Effector CD8-positive, alpha-beta T cell (primary cell): ENCODE measurements at regions not wholly inside any gene's neighbourhood (a gene's known extent, or its start where the extent isn't known, plus 50 kb on each side); places are given as distances from the start of the nearest gene placed in this dataset.

Experiments used
- DNase-seq: peaks from one replicate; lab custom pipeline; 2025; lab: John Stamatoyannopoulos, UW

DNA sequence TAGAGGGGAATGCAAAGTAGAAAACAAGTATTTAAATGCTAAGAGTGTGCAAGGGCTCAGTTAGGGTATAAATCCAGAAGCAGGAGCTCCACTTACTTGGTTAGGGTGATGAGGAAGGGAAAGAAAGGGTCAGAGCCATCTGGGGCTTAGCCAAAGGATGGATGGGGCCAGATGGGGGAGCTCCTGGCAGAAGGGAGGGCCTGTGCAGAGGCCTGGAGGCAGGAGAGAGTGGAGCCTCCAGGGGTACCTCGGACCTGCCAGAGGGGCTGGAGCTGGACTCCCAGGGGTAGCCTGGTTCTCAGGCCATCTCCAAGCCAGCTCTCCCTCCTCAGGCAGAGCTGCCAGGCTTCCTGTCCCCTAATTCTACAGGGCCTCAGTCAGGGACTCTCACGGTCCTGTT is 506.3 kb downstream of the SHQ1 start:
- no peak for DNase-seq

DNA sequence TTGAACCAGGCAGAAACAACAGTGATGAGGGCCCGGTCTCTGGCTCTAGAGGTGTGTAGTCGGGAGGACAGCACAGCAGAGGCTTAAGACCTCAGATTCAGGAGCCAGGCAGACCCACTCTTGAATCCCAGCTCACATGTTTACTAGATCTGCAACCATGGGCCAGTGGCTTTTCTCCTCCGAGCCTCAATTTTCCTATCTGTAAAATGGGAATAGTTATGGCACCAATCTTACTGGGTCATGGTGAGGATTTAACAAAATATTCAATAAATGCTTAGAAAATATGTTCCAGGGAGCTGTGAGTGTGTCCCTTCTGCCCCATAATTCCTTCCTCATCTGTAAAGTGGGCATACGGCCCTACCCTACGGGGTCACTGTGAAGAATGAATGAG is 506.9 kb downstream of the SHQ1 start:
- no peak for DNase-seq

DNA sequence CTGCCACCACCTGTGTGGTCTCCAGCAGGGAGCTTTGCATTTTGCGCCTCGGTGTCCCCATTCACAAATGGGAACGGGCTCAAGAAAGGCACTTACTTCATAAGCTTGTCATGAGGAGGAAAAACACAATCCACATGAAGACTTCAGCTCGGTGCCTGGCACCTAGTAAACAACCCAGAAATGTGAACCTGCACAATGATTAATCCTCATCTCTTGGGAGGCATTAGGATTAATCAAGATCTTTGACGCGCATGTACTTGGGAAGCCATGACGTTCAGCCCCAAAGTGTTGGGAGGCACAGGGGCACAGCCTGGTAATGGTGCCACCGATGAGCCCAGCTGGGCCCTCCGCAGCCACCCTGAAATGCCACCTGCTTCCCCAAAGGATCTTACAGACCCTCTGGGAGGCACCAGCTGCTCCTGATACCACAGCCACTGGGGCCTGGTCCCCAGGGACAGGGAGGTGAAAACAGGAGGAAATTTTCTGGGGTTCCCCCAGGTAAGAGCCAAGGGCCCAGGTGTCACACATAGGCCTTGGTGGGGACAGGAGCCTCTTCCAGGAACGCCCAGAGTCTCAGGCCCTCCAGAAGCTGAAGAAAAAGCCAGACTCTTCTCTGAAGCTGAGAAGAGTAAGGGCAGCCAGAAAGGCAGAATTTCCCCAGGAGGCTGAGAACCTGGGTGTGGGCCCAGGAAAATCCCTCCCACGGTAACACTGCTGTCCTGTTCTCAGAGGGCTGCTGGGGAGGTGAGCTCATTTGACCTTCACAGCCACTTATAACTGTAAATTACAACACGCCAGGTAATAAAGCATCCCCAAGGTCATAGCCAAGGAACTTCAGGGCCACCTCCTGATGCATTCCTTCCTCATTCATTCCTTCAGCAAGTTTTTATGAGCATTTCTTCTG is 507.5 kb downstream of the SHQ1 start:
- no peak for DNase-seq

DNA sequence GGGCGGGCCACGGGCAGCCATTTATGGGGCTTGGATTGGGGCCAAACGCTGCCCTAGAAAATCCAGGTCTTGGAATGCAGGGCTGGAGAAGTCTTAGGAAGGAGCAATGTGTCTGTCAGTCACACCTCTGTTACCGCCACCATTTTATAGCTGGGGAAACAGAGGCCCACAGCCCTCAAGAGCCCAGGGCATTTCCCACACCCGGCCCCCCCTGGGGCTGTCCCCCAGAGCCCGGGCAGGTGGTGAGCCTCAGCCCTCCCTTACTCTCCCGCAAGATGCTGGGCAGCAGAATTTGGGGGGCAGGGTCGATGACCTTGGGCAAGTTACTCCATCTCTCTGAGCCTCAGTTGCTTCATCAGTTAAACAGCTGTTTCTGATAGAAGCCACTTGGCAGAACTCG is 508.2 kb downstream of the SHQ1 start:
- no peak for DNase-seq

DNA sequence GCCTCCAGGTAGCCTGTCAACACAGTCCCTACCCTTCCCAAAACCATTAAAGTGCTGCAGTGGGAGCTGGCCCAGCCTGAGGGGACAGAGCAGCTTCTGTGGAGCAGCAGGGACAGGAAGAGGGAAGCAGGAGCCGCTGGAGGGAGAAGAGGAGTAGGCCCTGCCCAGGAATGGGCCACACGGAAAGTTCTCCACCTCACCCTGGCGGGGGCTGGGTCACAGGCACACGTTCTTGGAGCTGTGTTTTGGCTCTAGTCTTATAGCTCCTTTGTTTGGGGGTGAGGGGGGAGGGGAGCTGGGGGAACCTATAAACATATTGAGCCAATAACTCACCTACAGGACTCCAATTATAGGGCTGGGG is 508.6 kb downstream of the SHQ1 start:
- DNase-seq, result no peak

DNA sequence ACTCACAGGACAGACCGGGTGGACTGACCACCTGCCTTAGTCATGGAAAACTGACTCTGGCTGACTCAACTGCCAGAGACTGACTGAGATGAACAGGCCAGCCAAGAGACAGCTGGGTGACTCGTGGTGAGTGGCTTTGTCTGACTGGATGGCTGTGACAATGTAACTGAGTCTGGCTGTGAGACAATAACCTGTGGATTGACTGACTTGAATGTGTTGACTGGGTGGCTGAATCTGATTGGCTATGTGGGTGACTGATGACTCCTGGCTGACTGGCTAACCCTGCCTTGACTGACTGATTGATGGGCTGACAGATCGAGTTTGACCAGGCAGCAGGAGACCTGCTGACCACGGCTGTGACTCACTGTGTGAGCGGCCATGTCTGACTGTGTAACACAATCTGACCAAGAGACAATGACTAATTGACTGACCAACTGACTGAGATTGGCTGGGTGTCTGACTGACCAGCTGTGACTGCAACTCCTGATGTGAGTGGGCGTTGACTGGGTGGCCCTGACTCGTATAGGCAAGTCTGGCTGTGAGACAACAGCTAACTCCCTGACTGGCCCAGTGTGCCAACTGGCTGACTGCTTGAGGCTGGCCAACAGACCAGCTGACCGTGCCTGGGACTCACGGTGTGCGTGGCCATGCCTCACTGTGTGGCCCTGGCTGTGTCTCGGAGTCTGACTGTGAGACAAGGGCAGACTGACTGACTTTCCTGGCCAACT is 509.1 kb downstream of the SHQ1 start:
- DNase-seq, result no peak

DNA sequence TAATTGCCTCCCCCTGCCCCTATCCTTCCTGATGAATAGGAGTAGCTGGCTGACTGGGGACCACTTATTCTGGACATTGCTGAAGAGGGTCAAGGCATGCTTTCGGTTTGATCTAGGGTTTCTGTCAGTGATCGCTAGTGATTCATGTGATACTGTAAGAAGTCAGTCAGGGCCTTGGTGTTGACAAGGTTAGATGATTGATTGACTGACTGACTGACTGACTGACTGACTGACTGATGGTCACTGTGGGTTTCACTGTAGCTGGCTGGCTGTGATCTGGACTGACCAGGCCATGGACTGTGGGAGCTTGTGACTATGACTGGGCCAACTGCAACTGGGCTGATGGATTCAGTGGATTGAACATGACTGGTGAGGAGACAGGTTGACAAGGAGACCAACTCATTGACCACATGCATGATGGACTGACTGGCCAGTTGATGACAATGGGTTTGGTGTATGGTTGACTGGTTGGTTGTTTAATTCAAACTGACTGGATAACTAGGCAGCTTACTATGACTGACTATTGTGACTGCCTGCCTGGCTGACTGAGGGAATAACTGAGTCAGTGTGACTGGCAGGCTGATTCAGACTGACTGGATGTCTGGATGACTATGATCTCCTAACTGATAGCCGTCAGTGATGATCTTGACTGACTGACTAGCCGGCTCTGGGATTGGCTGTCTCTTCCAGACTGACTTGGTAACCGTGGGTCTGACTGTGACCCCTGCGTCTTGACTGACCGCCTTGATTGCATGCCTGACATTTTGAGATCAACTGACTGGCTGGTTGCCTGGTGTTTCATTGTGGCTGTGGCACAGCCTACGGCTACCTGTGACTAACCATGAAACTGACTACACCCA is 509.9 kb downstream of the SHQ1 start:
- DNase-seq, result no peak

DNA sequence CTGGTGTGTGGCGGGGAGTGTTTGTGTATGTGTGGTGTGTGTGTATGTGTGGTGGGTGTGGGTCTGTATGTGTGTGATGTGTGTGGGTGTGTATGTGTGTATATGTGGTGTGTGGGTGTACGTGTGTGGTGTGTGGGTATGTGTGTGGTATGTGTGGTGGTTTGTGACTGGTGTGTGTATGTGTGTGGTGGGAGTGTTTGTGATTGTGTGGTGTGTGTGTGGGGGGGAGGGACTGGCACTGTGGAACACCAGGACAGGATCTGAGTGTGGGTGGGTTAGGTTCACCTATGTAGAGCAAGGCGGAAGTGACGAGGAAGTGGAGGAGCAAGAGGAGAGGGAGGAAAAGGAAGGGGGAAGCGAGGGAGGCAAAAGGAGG is 510.8 kb downstream of the SHQ1 start:
- no peak for DNase-seq

DNA sequence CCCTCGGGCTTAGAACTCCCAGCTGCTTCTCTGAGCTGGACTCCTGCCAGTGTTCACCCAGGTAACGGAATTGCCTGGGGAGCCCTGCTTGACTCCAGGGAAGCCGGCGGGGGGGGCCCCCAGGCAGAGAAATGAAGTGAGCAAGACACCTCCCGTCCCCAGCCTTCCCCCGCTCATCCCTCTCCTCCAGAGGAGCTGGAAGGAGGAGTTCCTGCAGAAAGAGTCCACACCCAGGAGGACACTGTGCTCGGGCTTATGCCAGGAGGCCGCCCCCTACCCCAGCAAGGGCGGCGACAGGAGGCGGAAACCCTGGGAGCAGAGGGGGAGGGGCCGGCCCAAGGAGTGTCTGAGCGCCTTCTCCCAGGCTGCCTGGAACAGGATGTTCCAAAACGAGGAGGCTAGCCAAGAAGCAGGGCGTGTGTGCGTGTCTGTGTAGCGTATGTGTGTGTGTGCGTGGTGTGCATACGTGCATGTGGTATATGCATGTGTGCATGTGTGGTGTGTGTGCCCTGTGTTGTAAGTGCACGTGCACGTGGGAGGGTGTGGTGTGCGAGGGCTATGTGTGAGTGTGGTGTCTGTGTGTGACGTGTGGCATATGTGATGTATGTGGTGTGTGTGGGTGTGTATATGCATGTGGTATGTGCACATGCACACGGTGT is 511.3 kb downstream of the SHQ1 start:
- DNase-seq, result no peak

DNA sequence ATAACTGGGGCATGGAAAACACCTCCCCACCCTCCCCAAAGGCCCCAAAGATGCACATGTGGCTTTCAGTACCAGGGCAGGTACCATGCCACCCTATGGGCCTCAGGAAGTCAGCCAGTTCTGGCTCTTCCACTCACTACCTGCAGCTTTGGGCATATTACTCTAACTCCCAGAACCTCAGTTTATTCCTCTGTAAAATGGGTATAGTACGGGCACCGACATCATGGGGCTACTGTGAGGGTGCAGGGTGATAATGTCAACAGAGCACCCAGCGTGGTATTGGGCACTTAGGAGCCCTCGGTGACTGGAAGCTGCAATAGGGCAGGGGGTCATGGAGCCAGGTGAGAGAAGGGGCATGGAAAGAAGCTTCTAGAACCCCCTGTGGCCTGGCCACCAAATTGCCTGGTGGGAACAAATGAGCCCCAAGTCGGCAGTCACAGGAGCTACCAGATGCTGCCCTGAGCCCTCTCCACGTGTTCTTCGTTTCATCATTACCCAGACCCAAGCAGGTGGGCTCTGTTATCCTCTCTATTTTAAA is 512.1 kb downstream of the SHQ1 start:
- DNase-seq, result no peak

DNA sequence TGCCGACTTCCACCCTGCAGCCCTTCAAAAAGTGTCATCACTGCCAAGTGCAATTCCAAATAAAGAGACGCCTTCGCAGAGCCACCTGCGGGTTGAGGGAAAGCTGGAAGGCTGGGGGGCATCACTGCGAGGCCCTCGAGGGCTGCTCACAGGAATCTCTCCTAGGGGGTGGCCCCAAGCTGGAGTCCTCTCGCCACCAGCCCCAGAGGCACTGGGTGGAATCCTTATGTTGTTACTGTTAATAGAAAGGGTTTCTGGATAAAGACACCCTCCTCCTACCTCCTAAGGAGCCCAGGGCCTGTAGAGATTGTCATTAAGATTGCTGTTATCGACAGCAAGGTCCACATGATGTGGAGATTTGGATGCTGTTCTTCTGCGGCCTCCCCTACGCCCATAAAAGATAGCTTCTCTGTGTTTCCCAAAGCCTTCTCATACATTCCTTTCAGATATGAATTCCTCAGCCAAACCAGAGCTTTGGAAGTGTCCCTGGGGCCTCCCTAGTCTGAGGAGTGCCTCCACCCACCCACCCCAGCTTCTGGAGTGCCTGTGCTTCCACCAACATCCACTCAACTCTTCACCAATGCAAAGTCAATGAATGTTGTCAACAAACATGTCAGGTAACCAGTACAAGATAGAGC is 512.7 kb downstream of the SHQ1 start:
- DNase-seq, result no peak

DNA sequence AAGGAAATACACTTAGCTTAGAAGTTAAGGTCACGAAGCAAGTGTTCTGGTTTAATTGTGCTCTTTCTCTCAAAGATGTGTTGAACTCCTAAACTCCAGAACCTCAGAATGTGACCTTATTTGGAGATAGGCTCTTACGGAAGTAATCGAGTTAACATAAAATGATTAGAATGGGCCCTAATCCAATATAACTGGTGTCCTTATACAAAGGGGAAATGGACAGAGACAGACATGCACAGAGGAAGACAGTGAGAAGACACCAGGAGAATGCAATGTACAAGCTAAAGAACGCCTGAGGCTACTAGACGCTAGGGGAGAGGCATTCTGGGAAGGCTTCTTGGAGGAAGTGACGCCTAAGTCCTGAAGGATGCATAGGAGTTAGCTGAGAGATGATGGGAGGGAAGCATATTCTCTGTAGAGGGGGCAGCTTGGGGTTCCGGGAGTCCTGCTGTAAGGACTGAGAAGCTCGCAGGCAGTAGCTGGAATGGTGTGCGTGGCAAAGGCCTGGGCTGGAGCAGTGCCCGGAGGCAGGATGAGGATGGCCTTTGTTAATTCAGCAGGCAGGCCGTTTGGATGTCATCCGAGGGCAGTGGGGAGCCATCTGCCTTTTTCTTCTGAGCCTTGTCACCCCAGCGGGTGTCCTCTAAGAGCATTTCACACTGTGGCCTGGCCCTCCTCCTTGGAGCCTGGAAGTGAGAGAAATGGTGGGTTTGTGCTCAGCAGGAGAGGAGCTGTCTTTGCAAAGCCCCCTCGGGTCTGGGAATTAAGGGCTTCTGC is 513.4 kb downstream of the SHQ1 start:
- no peak for DNase-seq

DNA sequence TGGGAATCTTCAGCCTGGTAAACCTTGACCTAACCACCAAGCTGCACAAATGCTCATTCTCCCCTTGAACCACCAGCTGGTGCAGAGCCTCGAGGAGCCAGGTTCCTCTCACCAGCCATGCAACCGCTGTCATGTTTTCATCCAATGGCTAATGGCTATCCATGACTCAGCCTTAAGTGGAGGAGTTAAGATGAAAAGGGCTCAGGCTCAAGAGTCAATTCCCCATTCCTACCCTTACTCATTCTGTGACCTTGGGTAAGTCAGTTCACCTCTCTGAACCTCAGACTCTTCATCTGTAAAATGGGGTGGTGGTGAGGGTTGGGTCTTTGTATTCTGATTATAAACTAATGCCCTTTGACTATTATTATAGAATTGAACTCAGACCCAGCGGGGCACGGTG is 515.6 kb downstream of the SHQ1 start:
- DNase-seq, result no peak

DNA sequence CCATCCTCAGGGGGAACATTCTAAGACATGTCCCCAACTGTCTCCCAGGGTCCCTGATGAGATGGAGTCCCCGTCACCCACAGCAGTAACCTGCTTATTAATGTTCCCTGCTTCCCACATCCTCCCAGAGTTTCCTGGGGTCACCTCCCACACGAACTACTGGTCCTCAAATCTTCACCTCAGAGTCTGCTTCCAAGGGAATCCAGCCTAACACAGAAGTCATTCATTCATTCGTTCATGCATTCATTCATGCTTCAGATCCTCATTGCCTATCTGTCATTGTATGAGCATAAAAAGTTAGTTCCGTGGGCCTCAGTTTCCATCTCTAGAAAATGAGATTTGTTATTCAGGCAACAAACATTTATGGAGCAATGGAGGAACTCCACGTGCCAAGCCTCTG is 516.2 kb downstream of the SHQ1 start:
- DNase-seq, result no peak

DNA sequence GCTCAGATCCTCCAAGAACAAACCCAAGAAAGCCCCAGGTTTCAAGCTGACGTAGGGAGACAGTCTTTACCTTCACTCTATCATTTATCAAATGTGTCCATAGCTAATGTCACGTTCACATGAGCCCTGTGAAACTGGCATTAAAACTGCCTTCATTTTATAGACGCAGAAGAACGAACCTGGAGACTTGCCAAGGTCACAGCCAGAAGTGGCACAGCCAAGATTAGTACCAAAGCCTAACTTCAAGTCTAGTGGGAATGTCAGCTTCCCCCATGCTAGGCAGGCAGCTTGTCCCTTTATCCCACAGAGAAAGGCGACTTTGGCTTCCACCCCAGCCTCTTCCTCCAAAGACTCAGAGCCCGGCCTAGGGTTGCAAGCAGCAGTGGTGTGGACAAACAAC is 517.2 kb downstream of the SHQ1 start:
- DNase-seq, result no peak

DNA sequence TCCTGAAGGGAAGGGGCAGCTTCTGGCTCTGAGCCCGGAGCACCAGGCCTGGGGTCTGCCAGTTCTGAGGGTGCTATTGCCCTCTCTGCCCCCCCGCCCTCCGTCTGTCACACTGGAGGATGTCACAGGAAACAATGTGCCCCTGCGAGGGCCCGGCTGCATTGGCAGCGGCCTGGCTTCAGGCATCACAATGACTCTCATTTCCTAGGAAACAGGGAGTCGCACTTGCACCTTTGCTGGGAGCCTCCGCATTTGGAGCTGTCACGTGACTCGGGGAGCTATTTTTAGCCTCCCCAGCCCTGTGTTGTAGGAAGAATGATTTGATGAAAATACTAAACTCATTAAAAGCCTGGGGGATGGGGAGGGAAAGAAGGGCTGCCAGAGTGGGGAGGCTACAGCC is 518.9 kb downstream of the SHQ1 start:
- no peak for DNase-seq

DNA sequence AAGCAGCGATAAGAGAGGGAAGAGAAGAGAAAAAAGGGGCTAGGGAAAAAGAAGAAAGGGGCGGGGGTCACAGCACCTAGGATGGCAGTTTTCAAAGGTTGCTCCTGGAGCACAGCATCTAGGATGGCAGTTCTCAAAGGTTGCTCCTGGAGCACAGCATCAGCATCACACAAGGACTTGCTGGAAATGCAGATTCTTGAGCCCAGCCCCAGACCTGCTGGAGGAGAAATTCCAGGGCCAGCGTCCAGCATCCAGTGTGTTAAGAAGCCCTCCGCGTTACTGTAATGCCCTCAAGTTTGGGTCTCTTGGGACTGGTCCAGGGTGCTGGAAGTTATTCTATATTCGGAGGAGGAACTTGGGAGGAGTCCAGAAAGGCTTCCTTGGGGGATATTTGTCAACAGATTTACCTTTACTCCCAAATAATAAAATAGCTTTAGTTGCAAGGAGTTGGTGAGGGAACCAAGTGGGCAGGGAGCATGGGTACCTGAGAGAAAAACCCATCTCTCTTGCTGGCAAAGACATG is 519.4 kb downstream of the SHQ1 start:
- DNase-seq, result no peak

DNA sequence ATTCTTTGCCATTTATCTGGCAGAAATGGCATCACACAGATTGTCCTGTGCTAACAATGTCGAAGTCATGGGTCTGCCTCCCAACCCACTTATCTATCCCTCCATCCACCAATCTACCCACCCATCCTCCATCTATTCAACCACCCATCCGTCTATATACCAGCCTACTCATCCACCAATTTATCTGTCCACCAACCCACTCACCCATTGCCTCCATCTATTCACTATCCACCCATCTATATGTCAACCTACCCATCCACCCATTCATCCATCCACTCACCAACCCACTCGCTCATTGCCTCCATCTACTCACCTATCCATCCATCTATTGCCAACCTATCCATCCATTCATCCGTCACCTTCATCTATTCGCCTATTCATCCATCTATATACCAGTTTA is 521.2 kb downstream of the SHQ1 start:
- no peak for DNase-seq

DNA sequence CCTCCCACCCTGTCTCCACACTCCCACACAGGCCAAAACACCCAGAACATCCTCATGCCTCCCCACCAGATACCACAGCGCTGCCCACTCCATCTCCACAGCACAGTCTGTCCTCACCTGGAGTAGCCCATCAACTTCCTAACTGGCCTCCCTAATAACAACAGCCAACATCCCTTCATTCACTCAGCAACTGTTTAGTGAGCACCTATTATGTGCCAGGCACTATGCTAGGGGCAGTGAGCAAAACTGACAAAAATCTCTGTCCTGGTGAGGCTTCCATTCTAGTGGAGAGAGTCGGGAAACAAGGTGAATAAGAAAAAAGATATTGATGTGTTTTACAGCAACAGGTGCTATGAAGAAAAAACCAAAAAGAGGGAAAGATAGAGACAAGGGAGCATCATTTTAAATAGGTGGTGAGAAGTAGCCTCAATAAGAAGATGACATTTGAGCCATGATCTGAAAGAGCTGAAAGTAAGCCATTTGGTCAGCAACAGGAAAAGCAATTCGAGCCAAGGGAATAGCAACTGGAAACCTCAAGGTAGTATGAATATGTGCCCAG is 523.9 kb downstream of the SHQ1 start:
- no peak for DNase-seq

DNA sequence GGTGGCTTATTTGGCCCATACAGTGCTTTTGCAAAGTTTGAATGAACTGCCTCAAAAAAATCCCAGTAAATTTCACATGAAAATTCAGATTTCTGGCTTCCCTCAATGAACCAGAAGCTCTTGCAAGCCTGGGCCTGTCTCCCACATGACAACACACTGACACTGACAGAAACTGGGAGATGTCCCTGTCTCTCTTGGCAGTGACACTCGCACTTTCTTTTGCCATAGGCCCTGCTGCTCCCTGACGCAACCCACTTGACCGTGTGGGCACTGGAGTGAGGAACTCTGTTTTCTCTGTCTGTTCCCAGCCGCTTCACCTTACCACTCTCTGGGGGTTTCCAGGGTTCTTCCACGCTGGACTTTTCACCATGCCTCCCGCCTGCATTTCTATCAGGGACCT is 524.5 kb downstream of the SHQ1 start:
- DNase-seq, result no peak
